ENCODE measurements at regions not wholly inside any gene's neighbourhood (a gene's known extent, or its start where the extent isn't known, plus 50 kb on each side); places are given as distances from the start of the nearest gene placed in this dataset.

GRCh38 chr2:223500709-223501108 lies 101.5 kb downstream of the SCG2 start:
- DNase-seq (ENCODE audit: low read depth in 4 of 4, low spot score in 2 of 4) = no peak

DNA sequence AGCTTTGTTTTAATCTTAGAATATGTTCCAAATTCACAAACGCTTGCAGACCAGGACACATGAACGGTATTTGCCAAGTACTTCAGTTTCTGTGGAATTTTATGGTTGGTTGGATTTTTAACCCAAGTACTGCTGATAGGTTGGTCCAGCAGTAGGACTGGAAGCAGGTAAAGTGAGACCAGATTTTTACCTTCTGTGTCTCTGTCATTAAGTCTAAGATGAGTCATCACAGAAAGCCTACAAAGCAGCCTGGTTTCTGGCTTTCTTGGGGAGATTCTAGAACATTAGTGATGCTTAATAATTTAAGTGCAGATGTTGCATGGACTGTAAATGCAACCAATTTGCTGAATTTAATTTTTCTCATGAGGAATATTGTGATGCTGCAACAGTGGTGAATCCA lies 100.5 kb downstream of the SCG2 start:
- DNase-seq (ENCODE audit: low read depth in 4 of 4, low spot score in 2 of 4) = no peak

DNA sequence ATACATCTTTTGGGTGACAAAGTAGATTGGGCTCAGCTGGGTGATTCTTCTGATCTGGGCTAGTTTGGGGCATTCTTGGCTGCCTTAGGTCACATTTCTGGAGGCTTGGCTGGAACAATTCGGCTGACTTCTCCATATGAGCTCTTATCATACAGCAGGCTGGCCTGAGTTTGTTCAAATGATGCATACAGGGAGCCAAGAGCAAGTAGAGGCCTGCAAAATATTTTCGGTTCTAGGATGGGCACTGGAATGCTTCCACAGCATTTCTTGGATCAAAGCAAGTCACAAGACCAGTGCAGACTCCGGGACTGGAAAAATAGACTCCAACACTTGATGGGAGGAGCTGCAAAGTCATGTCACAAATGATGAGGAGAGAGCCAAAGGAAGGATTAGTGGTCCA lies 98.4 kb downstream of the SCG2 start:
- no peak for DNase-seq (ENCODE audit: low read depth in 4 of 4, low spot score in 2 of 4)

DNA sequence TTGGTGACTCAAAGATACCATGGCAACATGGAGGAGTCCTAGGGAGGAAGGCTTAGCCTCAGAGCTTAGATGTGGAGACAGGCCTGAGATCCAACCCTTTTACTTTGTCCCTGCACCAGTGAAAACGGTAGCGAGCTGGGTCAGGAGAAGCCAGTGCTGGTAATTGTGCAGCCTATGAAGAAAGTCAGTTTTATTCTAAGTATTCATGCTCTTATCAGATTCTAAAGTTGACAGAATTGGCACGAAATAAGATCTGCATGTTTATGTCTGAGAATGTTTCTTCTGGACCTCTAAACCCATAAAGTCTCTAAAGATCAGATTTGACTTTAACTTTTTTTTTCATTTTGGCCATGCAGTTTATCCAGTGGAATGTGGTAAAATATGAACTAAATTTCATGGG lies 93.8 kb downstream of the SCG2 start:
- DNase-seq (ENCODE audit: low read depth in 4 of 4, low spot score in 2 of 4) = no peak

GRCh38 chr2:223510713-223511112 lies 91.4 kb downstream of the SCG2 start:
- no peak for DNase-seq (ENCODE audit: low read depth in 4 of 4, low spot score in 2 of 4)

DNA sequence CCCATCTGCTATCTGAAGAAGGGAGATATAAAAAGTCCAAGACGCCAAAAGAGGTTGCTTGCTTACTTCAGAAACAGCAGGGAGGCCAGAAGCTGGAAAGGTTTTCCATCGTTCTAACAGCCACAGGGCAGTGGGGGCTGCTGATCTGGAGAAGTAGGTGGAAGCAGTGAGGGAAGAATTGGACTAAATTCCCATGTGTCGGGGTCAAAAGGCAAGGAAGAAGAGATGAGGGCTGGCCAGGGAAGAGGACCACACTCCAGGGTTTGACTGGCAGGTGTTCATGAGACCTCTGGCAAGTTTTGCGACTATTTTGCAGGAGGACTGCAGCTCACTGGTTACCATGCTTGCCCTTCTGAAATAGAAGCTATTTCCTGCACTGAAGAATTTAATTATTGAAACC lies 91.0 kb downstream of the SCG2 start:
- no peak for DNase-seq (ENCODE audit: low read depth in 4 of 4, low spot score in 2 of 4)

DNA sequence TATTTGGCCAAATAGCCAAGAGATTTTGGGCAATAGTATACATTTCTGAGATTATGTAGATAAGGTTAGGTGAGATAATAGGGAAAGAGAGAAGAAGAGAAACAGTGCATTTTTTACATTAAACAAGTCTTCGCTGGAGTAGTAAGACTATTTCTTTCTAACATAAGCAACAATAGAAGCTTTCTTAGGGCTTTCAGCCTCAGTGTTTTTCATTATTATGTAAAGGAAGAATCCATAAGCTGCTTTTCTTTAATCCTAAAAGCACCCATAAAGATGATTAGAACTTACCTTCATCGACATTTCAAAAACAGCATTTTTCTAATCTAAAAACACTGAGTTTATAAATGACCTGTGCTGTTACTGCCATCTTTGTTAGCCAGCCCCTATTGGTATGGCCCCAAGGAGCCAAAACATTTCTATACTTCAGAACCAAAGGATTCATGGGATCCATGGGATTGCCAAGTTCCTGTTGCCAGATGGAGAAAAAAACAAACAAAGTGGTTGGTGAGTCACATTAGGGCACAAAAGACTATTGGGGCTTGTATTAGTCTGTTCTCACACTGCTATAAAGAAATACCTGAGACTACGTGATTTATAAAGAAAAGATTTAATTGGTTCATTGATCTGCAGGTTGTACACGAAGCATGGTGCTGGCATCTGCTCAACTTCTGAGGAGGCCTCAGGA lies 88.2 kb downstream of the SCG2 start:
- DNase-seq (ENCODE audit: low read depth in 4 of 4, low spot score in 2 of 4) = no peak

DNA sequence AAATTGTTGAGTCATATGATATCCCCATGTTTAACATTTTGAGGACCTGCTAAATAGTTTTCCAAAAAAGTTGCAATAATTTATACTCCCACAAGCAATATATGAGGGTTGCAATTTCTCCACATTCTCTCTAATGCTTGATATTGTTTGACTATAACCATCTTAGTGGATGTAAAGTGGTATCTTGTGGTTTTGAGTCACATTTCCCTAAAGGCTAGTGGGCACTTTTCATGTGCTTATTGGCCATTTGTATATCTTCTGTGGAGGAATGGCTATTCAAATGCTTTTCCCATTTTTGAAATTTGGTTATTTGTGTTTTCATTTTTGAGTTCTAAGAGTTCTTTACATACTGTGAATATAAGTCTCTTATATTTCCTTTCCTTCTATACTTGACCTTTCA lies 82.7 kb downstream of the SCG2 start:
- no peak for DNase-seq (ENCODE audit: low read depth in 4 of 4, low spot score in 2 of 4)

GRCh38 chr2:223522796-223523195 lies 79.4 kb downstream of the SCG2 start:
- DNase-seq (ENCODE audit: low read depth in 4 of 4, low spot score in 2 of 4) = no peak

DNA sequence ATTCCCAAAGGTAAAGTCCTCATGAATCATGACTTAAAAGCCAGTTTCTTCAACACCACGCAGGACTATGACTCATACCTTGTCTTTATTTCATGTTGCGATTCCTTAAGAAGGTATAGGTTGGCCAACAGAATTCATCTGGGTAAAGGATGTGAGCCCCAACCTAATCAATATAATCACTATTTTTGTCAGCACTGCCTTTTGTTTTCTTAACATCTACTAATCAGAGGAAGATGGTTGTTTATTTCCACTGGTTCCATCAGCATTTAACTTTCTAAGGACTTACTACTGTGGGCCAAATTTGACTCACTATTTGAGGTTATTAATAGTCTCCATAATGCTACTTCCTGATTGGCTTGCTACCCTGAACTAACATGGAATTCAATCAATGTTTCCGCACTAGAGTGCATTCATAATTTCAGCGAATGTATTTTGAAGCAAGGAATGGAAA lies 78.6 kb downstream of the SCG2 start:
- no peak for DNase-seq (ENCODE audit: low read depth in 4 of 4, low spot score in 2 of 4)

DNA sequence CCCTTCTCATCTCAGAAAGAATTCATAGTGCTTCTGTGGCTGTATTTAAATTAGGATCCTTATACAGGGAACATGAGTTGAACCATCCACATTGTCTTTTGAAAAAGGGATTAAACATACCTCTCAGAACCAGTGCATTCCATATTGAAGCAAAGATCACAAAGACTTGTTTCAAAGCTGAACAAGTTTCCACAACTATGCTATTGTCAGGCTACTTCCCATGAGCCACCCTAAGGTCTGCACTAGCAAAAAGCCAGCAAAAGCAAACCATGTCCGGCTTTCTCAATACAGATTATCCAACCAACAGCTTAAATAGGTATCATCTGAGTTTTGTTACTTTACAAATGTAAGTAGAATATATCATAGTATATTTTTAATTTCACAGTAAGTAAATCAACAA lies 78.1 kb downstream of the SCG2 start:
- no peak for DNase-seq (ENCODE audit: low read depth in 4 of 4, low spot score in 2 of 4)

GRCh38 chr2:223526106-223526505 lies 76.1 kb downstream of the SCG2 start:
- DNase-seq (ENCODE audit: low read depth in 4 of 4, low spot score in 2 of 4) = no peak

- no peak for DNase-seq (ENCODE audit: low read depth in 4 of 4, low spot score in 2 of 4)
Observed at GRCh38 chr2:223528036-223528435, 74.1 kb downstream of the SCG2 start.

GRCh38 chr2:223529696-223530095 lies 72.5 kb downstream of the SCG2 start:
- DNase-seq (ENCODE audit: low read depth in 4 of 4, low spot score in 2 of 4) = no peak

DNA sequence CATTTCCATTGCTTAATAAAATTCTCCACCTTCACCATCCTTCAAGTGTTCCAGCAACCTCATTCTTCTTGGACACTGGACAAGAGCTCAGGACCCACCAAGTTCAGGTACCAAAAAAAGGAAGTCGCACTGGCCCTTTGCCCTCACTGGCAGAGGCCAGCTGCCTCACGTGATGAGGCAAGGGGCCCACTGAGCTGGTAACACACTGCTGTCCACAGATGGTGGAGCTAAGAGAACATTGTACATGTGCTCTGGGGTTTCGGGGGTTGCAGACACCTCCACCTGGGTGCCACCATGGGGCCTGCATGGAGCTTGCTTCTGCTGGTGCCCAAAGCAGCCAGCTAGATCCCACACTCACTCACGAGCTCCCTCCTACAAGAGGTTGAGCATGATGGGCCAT lies 71.3 kb downstream of the SCG2 start:
- no peak for DNase-seq (ENCODE audit: low read depth in 4 of 4, low spot score in 2 of 4)

DNA sequence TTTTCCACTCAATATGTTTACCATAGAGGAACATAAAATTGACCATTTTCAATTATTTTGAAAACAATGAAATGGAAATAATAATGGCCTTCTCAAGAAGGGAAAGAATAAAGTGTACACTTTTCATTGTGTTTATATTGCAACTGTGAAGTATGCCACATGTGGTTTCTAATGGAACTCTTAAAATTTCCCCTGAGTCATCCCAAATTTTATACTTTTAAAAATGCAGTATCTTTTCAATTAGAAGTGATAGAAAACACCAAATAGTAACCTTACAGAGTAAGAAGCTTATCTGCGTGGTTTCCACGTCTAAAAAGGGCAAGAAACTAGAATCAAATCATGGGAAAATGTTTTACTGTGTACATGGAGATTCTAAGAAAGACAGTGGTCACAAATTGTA lies 70.0 kb downstream of the SCG2 start:
- no peak for DNase-seq (ENCODE audit: low read depth in 4 of 4, low spot score in 2 of 4)

DNA sequence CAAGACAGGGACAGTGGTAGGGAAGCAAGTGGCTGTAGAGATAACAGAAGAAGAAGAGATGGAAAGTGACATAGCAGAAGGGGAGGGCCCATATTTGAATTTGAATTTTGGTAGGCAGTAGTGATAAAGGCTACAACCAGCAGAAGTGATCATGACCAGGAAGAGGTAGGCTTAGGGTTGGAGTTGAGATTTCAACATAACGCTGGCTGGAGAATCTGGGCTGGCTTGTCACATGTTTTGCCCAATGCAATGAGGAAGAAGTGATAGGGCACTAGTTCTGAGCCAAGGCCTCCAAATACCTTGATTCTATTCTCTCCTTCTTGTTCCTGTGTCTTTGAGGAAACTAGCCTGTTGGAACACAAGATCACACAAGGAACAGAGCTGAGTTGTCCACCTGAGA lies 69.4 kb downstream of the SCG2 start:
- no peak for DNase-seq (ENCODE audit: low read depth in 4 of 4, low spot score in 2 of 4)

DNA sequence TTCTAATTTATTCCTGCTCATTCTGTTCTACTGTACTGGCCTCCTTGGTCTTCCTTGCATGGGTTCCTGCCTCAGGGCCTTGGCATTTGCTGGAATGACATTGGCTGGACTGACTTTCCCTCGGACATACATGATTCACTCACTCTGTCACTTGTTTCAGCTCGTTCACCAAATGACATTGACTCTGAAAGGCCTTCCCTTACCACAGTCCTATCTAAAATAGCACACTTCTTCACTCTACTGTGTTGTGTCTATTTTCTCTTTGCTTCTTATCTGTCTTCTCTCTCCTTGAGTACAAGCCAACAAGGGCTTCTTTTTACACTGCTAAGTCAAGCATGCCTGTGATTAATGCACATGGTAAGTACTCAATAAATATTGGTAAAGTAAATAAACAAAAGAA lies 65.6 kb downstream of the SCG2 start:
- DNase-seq (ENCODE audit: low read depth in 4 of 4, low spot score in 2 of 4) = no peak

- no peak for DNase-seq (ENCODE audit: low read depth in 4 of 4, low spot score in 2 of 4)
Observed at GRCh38 chr2:223537115-223537514, 65.0 kb downstream of the SCG2 start.

DNA sequence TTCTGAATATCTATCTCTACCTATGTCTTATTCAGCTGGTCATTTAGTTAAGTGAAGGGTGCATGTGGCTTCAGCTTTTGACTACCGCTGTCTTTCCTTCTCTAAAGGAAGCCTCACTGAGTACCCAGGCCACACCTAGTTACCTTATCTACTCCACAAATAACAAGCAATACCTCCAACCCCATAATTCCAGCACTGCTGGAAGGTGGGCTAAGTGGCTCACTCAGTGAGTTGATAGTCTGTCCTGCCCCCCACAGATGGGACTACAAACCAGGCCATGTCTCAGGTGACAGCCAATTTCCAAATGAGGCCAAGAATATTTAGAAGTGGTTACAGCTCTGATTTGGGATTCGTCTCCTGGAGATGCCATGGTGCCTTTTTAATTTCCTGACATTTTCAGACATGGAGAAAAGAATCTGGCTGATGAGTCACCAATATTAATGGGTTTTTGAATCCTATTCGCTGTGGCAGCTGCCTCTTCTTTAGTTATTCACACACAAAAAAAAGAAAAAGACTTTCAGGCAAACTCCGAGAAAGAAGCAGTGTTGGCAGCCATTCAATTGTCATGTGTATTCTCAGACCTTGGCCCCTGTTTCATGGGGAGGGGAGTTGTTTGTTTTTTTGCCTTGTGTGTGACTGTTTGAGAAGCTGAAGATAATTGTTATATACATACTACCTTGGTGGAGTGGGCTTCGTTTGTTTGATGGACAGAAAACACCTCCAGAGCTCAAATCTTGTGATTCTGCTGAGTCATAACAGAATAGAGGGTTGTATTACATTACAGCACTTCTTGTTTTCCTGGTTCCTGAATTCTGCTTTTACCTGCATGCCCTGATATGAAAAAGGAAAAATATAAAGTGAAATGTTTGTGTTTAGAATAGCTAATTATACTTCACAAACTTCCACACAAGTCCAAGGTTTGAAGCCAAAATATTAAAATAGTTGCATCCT lies 64.2 kb downstream of the SCG2 start:
- DNase-seq (ENCODE audit: low read depth in 4 of 4, low spot score in 2 of 4) = no peak

DNA sequence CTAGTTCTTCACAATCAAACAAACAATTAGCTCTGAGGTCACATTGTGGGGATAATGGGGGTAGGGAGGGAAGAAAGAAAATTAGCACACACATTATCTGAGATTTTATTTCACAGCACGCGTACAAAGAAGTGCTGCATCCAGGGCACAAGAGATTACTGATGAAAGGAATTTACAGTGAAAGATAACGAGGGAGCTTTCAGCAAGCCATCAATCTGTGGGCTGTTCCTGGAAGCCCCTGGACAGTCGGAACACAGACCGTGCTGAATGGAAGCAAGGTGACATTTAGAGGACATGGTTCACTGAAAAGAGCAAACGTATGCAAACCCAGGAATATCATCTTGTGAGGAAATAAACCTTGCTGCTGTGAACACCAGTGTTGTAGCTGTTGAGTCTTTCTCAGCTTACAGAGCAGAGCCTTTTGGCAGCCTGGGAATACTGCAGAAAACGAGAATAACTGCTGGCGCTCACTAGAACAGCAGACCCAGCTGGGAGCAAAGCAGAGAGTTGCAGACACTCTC lies 63.2 kb downstream of the SCG2 start:
- DNase-seq (ENCODE audit: low read depth in 4 of 4, low spot score in 2 of 4) = peak in 1 of 4 donors; percentile 25

- DNase-seq (ENCODE audit: low read depth in 4 of 4, low spot score in 2 of 4) = no peak
Observed at GRCh38 chr2:223541546-223541945, 60.6 kb downstream of the SCG2 start.
